ENCODE measurements at regions not wholly inside any gene's neighbourhood (a gene's known extent, or its start where the extent isn't known, plus 50 kb on each side); places are given as distances from the start of the nearest gene placed in this dataset.

GRCh38 chr5:98705841-98706240 is 67.6 kb upstream of the RGMB start:
- TF ChIP-seq CTCF (IDR thresholded peaks at IDR 0.05) (no peak), EZH2 (IDR thresholded peaks at IDR 0.05; ENCODE audit: borderline replicate concordance, insufficient read depth, low read depth, low read length, poor library complexity, severe bottlenecking) (no peak)
